DMS53 treated with DMSO at 0.1 percent for 48 hours (cell line): ENCODE measurements at regions not wholly inside any gene's neighbourhood (a gene's known extent, or its start where the extent isn't known, plus 50 kb on each side); places are given as distances from the start of the nearest gene placed in this dataset.
"Not testable (repeated sequence)": the region's sequence is repeated elsewhere in the genome, so short reads cannot be mapped to it uniquely, and the experiment has no call there.

Experiments used
- DNase-seq: peaks from one replicate; lab custom pipeline; 2025; ENCODE audit not compliant: unreplicated experiment; lab: John Stamatoyannopoulos, UW

GRCh38 chr2:131824986-131825385 is 297.3 kb downstream of the CCDC74A start:
- DNase-seq, result not testable (repeated sequence)

- no peak for DNase-seq
Measured at GRCh38 chr2:131827481-131828163, 299.9 kb downstream of the CCDC74A start.

- DNase-seq, result no peak
Measured at GRCh38 chr2:131828164-131828561, 300.5 kb downstream of the CCDC74A start.

GRCh38 chr2:131828633-131829455 is 301.2 kb downstream of the CCDC74A start:
- not testable (repeated sequence) for DNase-seq

- DNase-seq, result not testable (repeated sequence)
Measured at GRCh38 chr2:131829456-131830241, 302.0 kb downstream of the CCDC74A start.

- DNase-seq, result not testable (repeated sequence)
Measured at GRCh38 chr2:131830242-131830945, 302.7 kb downstream of the CCDC74A start.

GRCh38 chr2:131830946-131831310 is 303.2 kb downstream of the CCDC74A start:
- DNase-seq, result not testable (repeated sequence)

- DNase-seq, result not testable (repeated sequence)
Measured at GRCh38 chr2:131831450-131832208, 303.9 kb downstream of the CCDC74A start.

GRCh38 chr2:131832209-131832780 is 304.6 kb downstream of the CCDC74A start:
- not testable (repeated sequence) for DNase-seq

- not testable (repeated sequence) for DNase-seq
Measured at GRCh38 chr2:131832917-131833316, 305.2 kb downstream of the CCDC74A start.

GRCh38 chr2:131833367-131834202 is 305.9 kb downstream of the CCDC74A start:
- not testable (repeated sequence) for DNase-seq

GRCh38 chr2:131834203-131835020 is 306.7 kb downstream of the CCDC74A start:
- DNase-seq, result not testable (repeated sequence)

GRCh38 chr2:131835022-131835421 is 307.3 kb downstream of the CCDC74A start:
- not testable (repeated sequence) for DNase-seq

GRCh38 chr2:131835621-131836091 is 308.0 kb downstream of the CCDC74A start:
- no peak for DNase-seq

- DNase-seq, result not testable (repeated sequence)
Measured at GRCh38 chr2:131836116-131836515, 308.4 kb downstream of the CCDC74A start.

- DNase-seq, result not testable (repeated sequence)
Measured at GRCh38 chr2:131844044-131844443, 316.4 kb downstream of the CCDC74A start.

GRCh38 chr2:131856202-131856601 is 305.6 kb downstream of the ANKRD30BL start:
- peak; percentile 23 for DNase-seq

GRCh38 chr2:131858197-131858596 is 303.6 kb downstream of the ANKRD30BL start:
- DNase-seq, result not testable (repeated sequence)
